NCI-H1694 treated with DMSO at 0.1 percent for 48 hours (cell line): ENCODE measurements at regions not wholly inside any gene's neighbourhood (a gene's known extent, or its start where the extent isn't known, plus 50 kb on each side); places are given as distances from the start of the nearest gene placed in this dataset.
"Not testable (repeated sequence)": the region's sequence is repeated elsewhere in the genome, so short reads cannot be mapped to it uniquely, and the experiment has no call there.

ENCODE experiments used
- DNase-seq: peaks from one replicate; lab custom pipeline; 2025; lab: John Stamatoyannopoulos, UW

GRCh38 chr7:69243016-69243415 lies 355.3 kb upstream of the AUTS2 start:
- DNase-seq, result no peak

GRCh38 chr7:69244701-69245100 lies 353.6 kb upstream of the AUTS2 start:
- no peak for DNase-seq

- DNase-seq, result no peak
Measured at GRCh38 chr7:69245646-69246045, 352.6 kb upstream of the AUTS2 start.

- no peak for DNase-seq
Measured at GRCh38 chr7:69246758-69247157, 351.5 kb upstream of the AUTS2 start.

GRCh38 chr7:69248382-69248828 lies 349.9 kb upstream of the AUTS2 start:
- DNase-seq, result not testable (repeated sequence)

- no peak for DNase-seq
Measured at GRCh38 chr7:69250958-69251357, 347.3 kb upstream of the AUTS2 start.

- no peak for DNase-seq
Measured at GRCh38 chr7:69254643-69255042, 343.6 kb upstream of the AUTS2 start.

- DNase-seq, result peak; percentile 24
Measured at GRCh38 chr7:69256634-69257081, 341.6 kb upstream of the AUTS2 start.

- no peak for DNase-seq
Measured at GRCh38 chr7:69257592-69257991, 340.7 kb upstream of the AUTS2 start.

- no peak for DNase-seq
Measured at GRCh38 chr7:69259445-69259844, 338.8 kb upstream of the AUTS2 start.

GRCh38 chr7:69260023-69260422 lies 338.3 kb upstream of the AUTS2 start:
- DNase-seq, result no peak

GRCh38 chr7:69263550-69263949 lies 334.7 kb upstream of the AUTS2 start:
- DNase-seq, result no peak

GRCh38 chr7:69269806-69270205 lies 328.5 kb upstream of the AUTS2 start:
- DNase-seq, result no peak

GRCh38 chr7:69272101-69272500 lies 326.2 kb upstream of the AUTS2 start:
- DNase-seq, result peak; percentile 25

- DNase-seq, result no peak
Measured at GRCh38 chr7:69276011-69276729, 322.1 kb upstream of the AUTS2 start.

- no peak for DNase-seq
Measured at GRCh38 chr7:69277366-69277765, 320.9 kb upstream of the AUTS2 start.

GRCh38 chr7:69282946-69283345 lies 315.3 kb upstream of the AUTS2 start:
- DNase-seq, result no peak

GRCh38 chr7:69283421-69283820 lies 314.9 kb upstream of the AUTS2 start:
- DNase-seq, result no peak

- no peak for DNase-seq
Measured at GRCh38 chr7:69285854-69286253, 312.4 kb upstream of the AUTS2 start.

GRCh38 chr7:69295977-69296376 lies 302.3 kb upstream of the AUTS2 start:
- peak; percentile 97 for DNase-seq

- DNase-seq, result no peak
Measured at GRCh38 chr7:69301253-69301652, 297.0 kb upstream of the AUTS2 start.

- DNase-seq, result no peak
Measured at GRCh38 chr7:69309601-69310000, 288.7 kb upstream of the AUTS2 start.

GRCh38 chr7:69311489-69311888 lies 286.8 kb upstream of the AUTS2 start:
- no peak for DNase-seq

GRCh38 chr7:69313852-69314251 lies 284.4 kb upstream of the AUTS2 start:
- DNase-seq, result not testable (repeated sequence)
